Mesothelial cell of epicardium (in vitro differentiated cells): ENCODE measurements at regions not wholly inside any gene's neighbourhood (a gene's known extent, or its start where the extent isn't known, plus 50 kb on each side); places are given as distances from the start of the nearest gene placed in this dataset.

Experiments
- DNase-seq, 2 experiments: peaks; one replicate each; pipeline ENCODE4 v3.0.0; 2021; ENCODE audit warnings: low spot score in 2 of 2; ENCODE audit not compliant: unreplicated experiment in 2 of 2
- H3K27ac Mint-ChIP-seq: 2 replicates; pipeline ENCODE4 v1.8.0; 2021; ENCODE audit warnings: mixed read lengths
- H3K27me3 Mint-ChIP-seq: 2 replicates; pipeline ENCODE4 v1.8.0; 2021; ENCODE audit warnings: low read depth, mixed read lengths
- H3K36me3 Mint-ChIP-seq: 2 replicates; pipeline ENCODE4 v1.8.0; 2021; ENCODE audit warnings: mixed read lengths
- H3K4me1 Mint-ChIP-seq: 2 replicates; pipeline ENCODE4 v1.8.0; 2021; ENCODE audit warnings: mixed read lengths
- H3K4me3 Mint-ChIP-seq: 2 replicates; pipeline ENCODE4 v1.8.0; 2021; ENCODE audit warnings: mild to moderate bottlenecking, moderate library complexity, mixed read lengths
- H3K9me3 Mint-ChIP-seq: 2 replicates; pipeline ENCODE4 v1.8.0; 2021; ENCODE audit warnings: mixed read lengths
- TF ChIP-seq, protein P1 (sequence below): fragments of 200-600 bp; sonication (generic); IDR thresholded peaks from one replicate; pipeline ENCODE4 v1.5.0; 2021; ENCODE audit warnings: antibody characterized with exemption; ENCODE audit not compliant: unreplicated experiment

- no peaks in the 10 kb centered on the region for H3K9me3 Mint-ChIP-seq
- no peak overlapping the region for H3K27ac Mint-ChIP-seq
- no peaks in the 10 kb centered on the region for H3K4me1 Mint-ChIP-seq
- H3K27me3 Mint-ChIP-seq, result peaks cover 10% of the 10 kb centered on the region
- H3K4me3 Mint-ChIP-seq, result no peak overlapping the region
- no peak for DNase-seq
- TF ChIP-seq, protein P1, sequence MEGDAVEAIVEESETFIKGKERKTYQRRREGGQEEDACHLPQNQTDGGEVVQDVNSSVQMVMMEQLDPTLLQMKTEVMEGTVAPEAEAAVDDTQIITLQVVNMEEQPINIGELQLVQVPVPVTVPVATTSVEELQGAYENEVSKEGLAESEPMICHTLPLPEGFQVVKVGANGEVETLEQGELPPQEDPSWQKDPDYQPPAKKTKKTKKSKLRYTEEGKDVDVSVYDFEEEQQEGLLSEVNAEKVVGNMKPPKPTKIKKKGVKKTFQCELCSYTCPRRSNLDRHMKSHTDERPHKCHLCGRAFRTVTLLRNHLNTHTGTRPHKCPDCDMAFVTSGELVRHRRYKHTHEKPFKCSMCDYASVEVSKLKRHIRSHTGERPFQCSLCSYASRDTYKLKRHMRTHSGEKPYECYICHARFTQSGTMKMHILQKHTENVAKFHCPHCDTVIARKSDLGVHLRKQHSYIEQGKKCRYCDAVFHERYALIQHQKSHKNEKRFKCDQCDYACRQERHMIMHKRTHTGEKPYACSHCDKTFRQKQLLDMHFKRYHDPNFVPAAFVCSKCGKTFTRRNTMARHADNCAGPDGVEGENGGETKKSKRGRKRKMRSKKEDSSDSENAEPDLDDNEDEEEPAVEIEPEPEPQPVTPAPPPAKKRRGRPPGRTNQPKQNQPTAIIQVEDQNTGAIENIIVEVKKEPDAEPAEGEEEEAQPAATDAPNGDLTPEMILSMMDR, result no peak
- H3K36me3 Mint-ChIP-seq, result no peaks in the 10 kb centered on the region
These were observed 135.4 kb upstream of the SGCD start for GRCh38 chr5:156191547-156191946.

- no peak overlapping the region for H3K27ac Mint-ChIP-seq
- DNase-seq, result no peak
- H3K36me3 Mint-ChIP-seq, result no peaks in the 10 kb centered on the region
- no peaks in the 10 kb centered on the region for H3K4me1 Mint-ChIP-seq
- no peaks in the 10 kb centered on the region for H3K27me3 Mint-ChIP-seq
- H3K9me3 Mint-ChIP-seq, result no peaks in the 10 kb centered on the region
- TF ChIP-seq, protein P1, result no peak
- H3K4me3 Mint-ChIP-seq, result no peak overlapping the region
These were observed 129.8 kb upstream of the SGCD start for GRCh38 chr5:156197042-156197635.

- no peak overlapping the region for H3K27ac Mint-ChIP-seq
- H3K36me3 Mint-ChIP-seq, result no peaks in the 10 kb centered on the region
- TF ChIP-seq, protein P1, result no peak
- no peaks in the 10 kb centered on the region for H3K9me3 Mint-ChIP-seq
- no peak for DNase-seq
- H3K4me3 Mint-ChIP-seq, result no peak overlapping the region
- no peaks in the 10 kb centered on the region for H3K4me1 Mint-ChIP-seq
- no peaks in the 10 kb centered on the region for H3K27me3 Mint-ChIP-seq
These were observed 127.9 kb upstream of the SGCD start for GRCh38 chr5:156199045-156199444.

GRCh38 chr5:156200938-156201787, 125.8 kb upstream of the SGCD start:
- Mint-ChIP-seq H3K9me3 (no peaks in the 10 kb centered on the region), H3K27ac (no peak overlapping the region), H3K27me3 (no peaks in the 10 kb centered on the region), H3K4me1 (no peaks in the 10 kb centered on the region), H3K36me3 (no peaks in the 10 kb centered on the region), H3K4me3 (no peak overlapping the region)
- no peak for DNase-seq
- TF ChIP-seq, protein P1, result no peak

GRCh38 chr5:156201788-156202403, 125.1 kb upstream of the SGCD start:
- H3K27me3 Mint-ChIP-seq, result no peaks in the 10 kb centered on the region
- DNase-seq, result no peak
- H3K9me3 Mint-ChIP-seq, result no peaks in the 10 kb centered on the region
- H3K36me3 Mint-ChIP-seq, result no peaks in the 10 kb centered on the region
- no peak overlapping the region for H3K27ac Mint-ChIP-seq
- H3K4me1 Mint-ChIP-seq, result no peaks in the 10 kb centered on the region
- no peak overlapping the region for H3K4me3 Mint-ChIP-seq
- TF ChIP-seq, protein P1, result no peak
